ENCODE measurements at regions not wholly inside any gene's neighbourhood (a gene's known extent, or its start where the extent isn't known, plus 50 kb on each side); places are given as distances from the start of the nearest gene placed in this dataset.

- Histone ChIP-seq H3K4ac (ENCODE audit: low read depth, low read length) (no peak overlapping the region), H3K27me3 (ENCODE audit: insufficient read depth, low read length) (no peaks in the 10 kb centered on the region), H4K91ac (ENCODE audit: low read depth, low read length) (no peak overlapping the region), H2BK120ac (ENCODE audit: insufficient read depth, low read length, poor library complexity) (no peak overlapping the region), H3K23ac (ENCODE audit: low read length) (no peak overlapping the region), H3K79me2 (ENCODE audit: control insufficient read depth, insufficient read depth, low read length, poor library complexity) (no peaks in the 10 kb centered on the region), H3K27ac (ENCODE audit: low read depth, low read length) (no peak overlapping the region), H3K9ac (ENCODE audit: low read length) (no peak overlapping the region), H2BK12ac (ENCODE audit: low read length) (no peak overlapping the region), H4K12ac (ENCODE audit: low read depth, low read length) (no peak overlapping the region), H3K4me1 (ENCODE audit: control insufficient read depth in 1 of 2, insufficient read depth in 2 of 2, low read length in 2 of 2) (no peaks in the 10 kb centered on the region), H4K8ac (ENCODE audit: low read depth, low read length) (no peak overlapping the region), H3K14ac (ENCODE audit: low read length) (no peak overlapping the region), H2AK5ac (ENCODE audit: low read length) (no peak overlapping the region), H3K9me3 (ENCODE audit: insufficient read depth, low read depth, low read length) (peaks cover 2% of the 10 kb centered on the region), H2BK5ac (ENCODE audit: low read depth, low read length, poor library complexity) (no peak overlapping the region), H3K18ac (ENCODE audit: low read length) (no peak overlapping the region), H2AFZ (ENCODE audit: insufficient read depth, low read length, poor library complexity) (no peak overlapping the region), H3K4me2 (ENCODE audit: low read length) (no peak overlapping the region), H3K36me3 (ENCODE audit: control insufficient read depth in 1 of 2, insufficient read depth in 2 of 2, low read length in 2 of 2) (no peaks in the 10 kb centered on the region), H3K79me1 (ENCODE audit: low read length) (no peaks in the 10 kb centered on the region), H3K4me3 (ENCODE audit: low read depth, low read length) (no peak overlapping the region)
- DNase-seq, result no peak
- WGBS (ENCODE audit: extremely low coverage, insufficient coverage, insufficient read length), result no CpG with 5 or more reads among the region's 1 CpG
Observed at GRCh38 chr2:51619961-51620360, 588.0 kb upstream of the NRXN1 start.

- Histone ChIP-seq H3K18ac (ENCODE audit: low read length) (no peak overlapping the region), H3K79me2 (ENCODE audit: control insufficient read depth, insufficient read depth, low read length, poor library complexity) (no peaks in the 10 kb centered on the region), H3K36me3 (ENCODE audit: control insufficient read depth in 1 of 2, insufficient read depth in 2 of 2, low read length in 2 of 2) (no peaks in the 10 kb centered on the region), H3K14ac (ENCODE audit: low read length) (no peak overlapping the region), H2AFZ (ENCODE audit: insufficient read depth, low read length, poor library complexity) (no peak overlapping the region), H3K9ac (ENCODE audit: low read length) (no peak overlapping the region), H3K4me1 (ENCODE audit: control insufficient read depth in 1 of 2, insufficient read depth in 2 of 2, low read length in 2 of 2) (no peaks in the 10 kb centered on the region), H3K4ac (ENCODE audit: low read depth, low read length) (no peak overlapping the region), H2AK5ac (ENCODE audit: low read length) (no peak overlapping the region), H2BK120ac (ENCODE audit: insufficient read depth, low read length, poor library complexity) (no peak overlapping the region), H2BK12ac (ENCODE audit: low read length) (no peak overlapping the region), H4K91ac (ENCODE audit: low read depth, low read length) (no peak overlapping the region), H3K9me3 (ENCODE audit: insufficient read depth, low read depth, low read length) (peaks cover 7% of the 10 kb centered on the region), H4K8ac (ENCODE audit: low read depth, low read length) (no peak overlapping the region), H3K23ac (ENCODE audit: low read length) (no peak overlapping the region), H3K4me2 (ENCODE audit: low read length) (no peak overlapping the region), H4K12ac (ENCODE audit: low read depth, low read length) (no peak overlapping the region), H3K79me1 (ENCODE audit: low read length) (no peaks in the 10 kb centered on the region), H2BK5ac (ENCODE audit: low read depth, low read length, poor library complexity) (no peak overlapping the region), H3K4me3 (ENCODE audit: low read depth, low read length) (no peak overlapping the region), H3K27me3 (ENCODE audit: insufficient read depth, low read length) (no peaks in the 10 kb centered on the region), H3K27ac (ENCODE audit: low read depth, low read length) (no peak overlapping the region)
- DNase-seq, result no peak
- no CpG with 5 or more reads among the region's 3 CpGs for WGBS (ENCODE audit: extremely low coverage, insufficient coverage, insufficient read length)
Observed at GRCh38 chr2:51612387-51612786, 580.5 kb upstream of the NRXN1 start.

GRCh38 chr2:51601706-51602105 is 569.8 kb upstream of the NRXN1 start:
- H3K14ac ChIP-seq (ENCODE audit: low read length), result no peak overlapping the region
- H3K9me3 ChIP-seq (ENCODE audit: insufficient read depth, low read depth, low read length), result peaks cover 2% of the 10 kb centered on the region
- H2BK12ac ChIP-seq (ENCODE audit: low read length), result no peak overlapping the region
- no peak overlapping the region for H2AFZ ChIP-seq (ENCODE audit: insufficient read depth, low read length, poor library complexity)
- no peak overlapping the region for H2AK5ac ChIP-seq (ENCODE audit: low read length)
- H3K79me1 ChIP-seq (ENCODE audit: low read length), result no peaks in the 10 kb centered on the region
- H3K4ac ChIP-seq (ENCODE audit: low read depth, low read length), result no peak overlapping the region
- no peak overlapping the region for H3K4me2 ChIP-seq (ENCODE audit: low read length)
- H4K8ac ChIP-seq (ENCODE audit: low read depth, low read length), result no peak overlapping the region
- no peak overlapping the region for H4K12ac ChIP-seq (ENCODE audit: low read depth, low read length)
- no peaks in the 10 kb centered on the region for H3K27me3 ChIP-seq (ENCODE audit: insufficient read depth, low read length)
- H2BK5ac ChIP-seq (ENCODE audit: low read depth, low read length, poor library complexity), result no peak overlapping the region
- H3K4me3 ChIP-seq (ENCODE audit: low read depth, low read length), result no peak overlapping the region
- H3K23ac ChIP-seq (ENCODE audit: low read length), result no peak overlapping the region
- H3K36me3 ChIP-seq (ENCODE audit: control insufficient read depth in 1 of 2, insufficient read depth in 2 of 2, low read length in 2 of 2), result no peaks in the 10 kb centered on the region
- H4K91ac ChIP-seq (ENCODE audit: low read depth, low read length), result no peak overlapping the region
- no peak for DNase-seq
- no peaks in the 10 kb centered on the region for H3K79me2 ChIP-seq (ENCODE audit: control insufficient read depth, insufficient read depth, low read length, poor library complexity)
- no peak overlapping the region for H3K9ac ChIP-seq (ENCODE audit: low read length)
- no CpG with 5 or more reads among the region's 5 CpGs for WGBS (ENCODE audit: extremely low coverage, insufficient coverage, insufficient read length)
- H3K18ac ChIP-seq (ENCODE audit: low read length), result no peak overlapping the region
- H3K27ac ChIP-seq (ENCODE audit: low read depth, low read length), result no peak overlapping the region
- no peak overlapping the region for H2BK120ac ChIP-seq (ENCODE audit: insufficient read depth, low read length, poor library complexity)
- H3K4me1 ChIP-seq (ENCODE audit: control insufficient read depth in 1 of 2, insufficient read depth in 2 of 2, low read length in 2 of 2), result no peaks in the 10 kb centered on the region

GRCh38 chr2:51597086-51597485 is 565.2 kb upstream of the NRXN1 start:
- Histone ChIP-seq H3K9ac (ENCODE audit: low read length) (no peak overlapping the region), H3K4me3 (ENCODE audit: low read depth, low read length) (no peak overlapping the region)

GRCh38 chr2:51595836-51596235 is 563.9 kb upstream of the NRXN1 start:
- H4K91ac ChIP-seq (ENCODE audit: low read depth, low read length), result no peak overlapping the region
- no peak overlapping the region for H2BK12ac ChIP-seq (ENCODE audit: low read length)
- no peaks in the 10 kb centered on the region for H3K79me2 ChIP-seq (ENCODE audit: control insufficient read depth, insufficient read depth, low read length, poor library complexity)
- H3K27me3 ChIP-seq (ENCODE audit: insufficient read depth, low read length), result no peaks in the 10 kb centered on the region
- H3K14ac ChIP-seq (ENCODE audit: low read length), result no peak overlapping the region
- no peak overlapping the region for H2AFZ ChIP-seq (ENCODE audit: insufficient read depth, low read length, poor library complexity)
- H3K18ac ChIP-seq (ENCODE audit: low read length), result no peak overlapping the region
- no peak overlapping the region for H3K4me3 ChIP-seq (ENCODE audit: low read depth, low read length)
- H3K23ac ChIP-seq (ENCODE audit: low read length), result no peak overlapping the region
- no peak overlapping the region for H2BK5ac ChIP-seq (ENCODE audit: low read depth, low read length, poor library complexity)
- no peak for DNase-seq
- no peaks in the 10 kb centered on the region for H3K79me1 ChIP-seq (ENCODE audit: low read length)
- no peak overlapping the region for H3K9ac ChIP-seq (ENCODE audit: low read length)
- H2BK120ac ChIP-seq (ENCODE audit: insufficient read depth, low read length, poor library complexity), result no peak overlapping the region
- no peak overlapping the region for H3K4me2 ChIP-seq (ENCODE audit: low read length)
- H3K27ac ChIP-seq (ENCODE audit: low read depth, low read length), result no peak overlapping the region
- H3K9me3 ChIP-seq (ENCODE audit: insufficient read depth, low read depth, low read length), result no peaks in the 10 kb centered on the region
- no peaks in the 10 kb centered on the region for H3K4me1 ChIP-seq (ENCODE audit: control insufficient read depth in 1 of 2, insufficient read depth in 2 of 2, low read length in 2 of 2)
- H2AK5ac ChIP-seq (ENCODE audit: low read length), result no peak overlapping the region
- H3K36me3 ChIP-seq (ENCODE audit: control insufficient read depth in 1 of 2, insufficient read depth in 2 of 2, low read length in 2 of 2), result no peaks in the 10 kb centered on the region
- H4K12ac ChIP-seq (ENCODE audit: low read depth, low read length), result no peak overlapping the region
- no peak overlapping the region for H3K4ac ChIP-seq (ENCODE audit: low read depth, low read length)
- H4K8ac ChIP-seq (ENCODE audit: low read depth, low read length), result no peak overlapping the region

More at GRCh38 chr2:51597086-51597485, 565.2 kb upstream of the NRXN1 start:
- H3K9me3 ChIP-seq (ENCODE audit: insufficient read depth, low read depth, low read length), result no peaks in the 10 kb centered on the region
- no peaks in the 10 kb centered on the region for H3K4me1 ChIP-seq (ENCODE audit: control insufficient read depth in 1 of 2, insufficient read depth in 2 of 2, low read length in 2 of 2)
- no peaks in the 10 kb centered on the region for H3K79me2 ChIP-seq (ENCODE audit: control insufficient read depth, insufficient read depth, low read length, poor library complexity)
- no peak overlapping the region for H2BK12ac ChIP-seq (ENCODE audit: low read length)
- H3K27ac ChIP-seq (ENCODE audit: low read depth, low read length), result no peak overlapping the region
- H4K8ac ChIP-seq (ENCODE audit: low read depth, low read length), result no peak overlapping the region
- H2BK5ac ChIP-seq (ENCODE audit: low read depth, low read length, poor library complexity), result no peak overlapping the region
- no peak overlapping the region for H2BK120ac ChIP-seq (ENCODE audit: insufficient read depth, low read length, poor library complexity)
- H3K4ac ChIP-seq (ENCODE audit: low read depth, low read length), result no peak overlapping the region
- no peak overlapping the region for H2AFZ ChIP-seq (ENCODE audit: insufficient read depth, low read length, poor library complexity)
- H3K27me3 ChIP-seq (ENCODE audit: insufficient read depth, low read length), result no peaks in the 10 kb centered on the region
- no peak overlapping the region for H4K12ac ChIP-seq (ENCODE audit: low read depth, low read length)
- H2AK5ac ChIP-seq (ENCODE audit: low read length), result no peak overlapping the region
- no peak overlapping the region for H3K4me2 ChIP-seq (ENCODE audit: low read length)
- H4K91ac ChIP-seq (ENCODE audit: low read depth, low read length), result no peak overlapping the region
- H3K23ac ChIP-seq (ENCODE audit: low read length), result no peak overlapping the region
- H3K18ac ChIP-seq (ENCODE audit: low read length), result no peak overlapping the region
- no peak for DNase-seq
- H3K14ac ChIP-seq (ENCODE audit: low read length), result no peak overlapping the region
- no peaks in the 10 kb centered on the region for H3K36me3 ChIP-seq (ENCODE audit: control insufficient read depth in 1 of 2, insufficient read depth in 2 of 2, low read length in 2 of 2)
- H3K79me1 ChIP-seq (ENCODE audit: low read length), result no peaks in the 10 kb centered on the region

Data from trophoblast cell (in vitro differentiated cells and primary cell).